ENCODE measurements at regions not wholly inside any gene's neighbourhood (a gene's known extent, or its start where the extent isn't known, plus 50 kb on each side); places are given as distances from the start of the nearest gene placed in this dataset.
"Not testable (repeated sequence)": the region's sequence is repeated elsewhere in the genome, so short reads cannot be mapped to it uniquely, and the experiment has no call there.

DNA sequence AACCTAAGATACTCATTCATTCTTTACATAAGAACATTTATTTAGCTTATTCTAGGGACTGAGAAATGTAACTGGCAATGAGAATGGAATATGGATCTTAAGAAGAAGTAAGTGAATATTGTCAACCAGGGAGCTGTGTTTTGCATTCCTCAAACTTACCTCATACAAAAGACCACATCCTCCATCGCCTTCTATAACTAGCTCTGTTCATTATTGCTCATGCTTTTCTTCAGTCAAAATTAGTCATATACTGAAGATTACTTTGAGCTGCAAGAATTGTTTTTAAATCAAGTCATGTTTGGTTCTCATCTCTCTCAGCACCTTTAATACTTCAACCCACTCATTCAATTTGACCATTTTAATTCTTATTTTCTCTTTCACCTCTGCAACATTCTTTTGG is 140.3 kb upstream of the RASA1 start:
- no peak overlapping the region for H3K27ac Mint-ChIP-seq (ENCODE audit: unreplicated experiment)

DNA sequence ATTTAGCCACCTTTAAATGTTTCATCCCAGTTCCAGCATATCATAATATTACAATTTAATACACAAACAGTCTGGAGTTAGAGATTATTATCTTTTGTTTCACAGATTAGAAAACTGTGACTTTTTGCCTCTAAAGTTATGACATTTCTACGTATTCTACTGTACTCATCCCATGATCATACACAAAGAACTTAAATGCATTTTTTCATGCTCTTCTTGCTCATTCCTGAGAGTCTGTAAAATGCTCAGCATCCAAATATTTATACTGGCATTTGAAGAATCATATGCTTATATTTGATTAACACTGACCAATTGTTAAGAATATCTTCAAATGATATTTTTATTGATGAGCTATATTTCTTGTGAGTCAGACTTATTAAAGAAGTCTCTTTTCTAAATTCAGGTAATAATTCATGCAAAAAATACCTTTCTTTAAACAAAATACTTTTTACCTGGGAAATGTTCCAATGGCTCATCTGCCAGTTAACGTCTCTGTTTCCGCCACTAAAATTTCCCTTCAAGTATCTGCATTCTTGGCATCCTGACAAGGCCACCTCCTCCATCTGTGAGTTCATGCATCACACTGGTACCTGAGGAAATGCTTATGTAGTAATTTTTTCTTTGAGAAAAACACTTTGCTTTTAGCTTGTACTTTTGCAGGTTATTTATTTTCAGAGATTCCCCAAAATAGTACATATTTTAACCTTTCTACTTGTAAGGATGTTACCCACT is 139.6 kb upstream of the RASA1 start:
- TF ChIP-seq, protein P1, sequence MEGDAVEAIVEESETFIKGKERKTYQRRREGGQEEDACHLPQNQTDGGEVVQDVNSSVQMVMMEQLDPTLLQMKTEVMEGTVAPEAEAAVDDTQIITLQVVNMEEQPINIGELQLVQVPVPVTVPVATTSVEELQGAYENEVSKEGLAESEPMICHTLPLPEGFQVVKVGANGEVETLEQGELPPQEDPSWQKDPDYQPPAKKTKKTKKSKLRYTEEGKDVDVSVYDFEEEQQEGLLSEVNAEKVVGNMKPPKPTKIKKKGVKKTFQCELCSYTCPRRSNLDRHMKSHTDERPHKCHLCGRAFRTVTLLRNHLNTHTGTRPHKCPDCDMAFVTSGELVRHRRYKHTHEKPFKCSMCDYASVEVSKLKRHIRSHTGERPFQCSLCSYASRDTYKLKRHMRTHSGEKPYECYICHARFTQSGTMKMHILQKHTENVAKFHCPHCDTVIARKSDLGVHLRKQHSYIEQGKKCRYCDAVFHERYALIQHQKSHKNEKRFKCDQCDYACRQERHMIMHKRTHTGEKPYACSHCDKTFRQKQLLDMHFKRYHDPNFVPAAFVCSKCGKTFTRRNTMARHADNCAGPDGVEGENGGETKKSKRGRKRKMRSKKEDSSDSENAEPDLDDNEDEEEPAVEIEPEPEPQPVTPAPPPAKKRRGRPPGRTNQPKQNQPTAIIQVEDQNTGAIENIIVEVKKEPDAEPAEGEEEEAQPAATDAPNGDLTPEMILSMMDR (conservative IDR thresholded peaks at IDR 0.05): no peak
- no peak overlapping the region for H3K27ac Mint-ChIP-seq (ENCODE audit: unreplicated experiment)
- H3K4me3 Mint-ChIP-seq: no peak overlapping the region
- H3K9me3 Mint-ChIP-seq: no peaks in the 10 kb centered on the region
- H3K4me1 Mint-ChIP-seq: no peaks in the 10 kb centered on the region
- no peaks in the 10 kb centered on the region for H3K27me3 Mint-ChIP-seq (ENCODE audit: low read depth)
- H3K36me3 Mint-ChIP-seq (ENCODE audit: low read depth): no peaks in the 10 kb centered on the region
- no peak for DNase-seq (ENCODE audit: low read depth, low spot score)

More for the DNA sequence above, 140.3 kb upstream of the RASA1 start:
- Mint-ChIP-seq H3K9me3 (no peaks in the 10 kb centered on the region), H3K36me3 (ENCODE audit: low read depth) (no peaks in the 10 kb centered on the region), H3K4me1 (no peaks in the 10 kb centered on the region), H3K4me3 (no peak overlapping the region), H3K27me3 (ENCODE audit: low read depth) (no peaks in the 10 kb centered on the region)
- DNase-seq (ENCODE audit: low read depth, low spot score): no peak
- TF ChIP-seq, protein P1 (conservative IDR thresholded peaks at IDR 0.05): no peak

DNA sequence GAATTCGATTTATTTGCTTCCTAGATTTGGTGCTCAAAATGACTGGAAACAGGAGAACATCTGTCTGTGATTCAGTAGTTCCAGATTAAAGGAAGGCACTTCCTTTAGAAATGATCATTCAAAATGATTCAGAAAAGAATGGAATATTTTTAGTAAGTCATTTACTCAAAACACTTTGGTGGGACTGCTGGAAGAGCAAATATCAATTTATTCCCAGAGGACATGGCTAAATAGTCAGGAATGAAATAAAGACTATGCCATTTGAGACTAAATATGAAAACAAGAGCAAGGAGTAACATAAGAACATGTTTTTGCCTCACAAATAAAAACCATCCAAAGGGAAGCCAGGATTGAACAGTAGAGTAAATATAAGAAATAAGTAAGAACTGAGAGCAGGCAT is 138.6 kb upstream of the RASA1 start:
- Mint-ChIP-seq H3K27ac (ENCODE audit: unreplicated experiment) (no peak overlapping the region), H3K36me3 (ENCODE audit: low read depth) (no peaks in the 10 kb centered on the region), H3K9me3 (no peaks in the 10 kb centered on the region), H3K4me1 (no peaks in the 10 kb centered on the region), H3K4me3 (no peak overlapping the region), H3K27me3 (ENCODE audit: low read depth) (no peaks in the 10 kb centered on the region)
- TF ChIP-seq, protein P1 (conservative IDR thresholded peaks at IDR 0.05): no peak
- DNase-seq (ENCODE audit: low read depth, low spot score): no peak

DNA sequence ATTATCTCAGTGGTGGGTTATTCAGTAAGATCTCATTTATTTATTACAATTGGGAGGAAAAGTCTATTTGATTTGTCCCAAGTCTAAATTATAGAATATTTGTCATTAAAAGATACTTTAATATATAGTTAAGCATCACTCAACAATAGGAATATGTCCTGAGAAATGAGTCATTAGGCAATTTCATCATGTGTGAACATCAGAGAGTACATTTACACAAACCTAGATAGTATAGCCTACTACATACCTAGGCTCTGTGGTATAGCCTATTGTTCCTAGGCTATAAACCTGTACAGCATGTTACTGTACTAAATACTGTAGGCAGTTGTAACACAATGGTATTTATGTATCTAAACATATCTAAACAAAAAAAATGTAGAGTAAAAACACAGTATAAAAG is 135.0 kb upstream of the RASA1 start:
- Mint-ChIP-seq H3K27ac (ENCODE audit: unreplicated experiment) (no peak overlapping the region), H3K4me3 (no peak overlapping the region), H3K36me3 (ENCODE audit: low read depth) (no peaks in the 10 kb centered on the region), H3K4me1 (no peaks in the 10 kb centered on the region), H3K9me3 (peaks cover 6% of the 10 kb centered on the region), H3K27me3 (ENCODE audit: low read depth) (no peaks in the 10 kb centered on the region)
- DNase-seq (ENCODE audit: low read depth, low spot score): no peak
- TF ChIP-seq, protein P1 (conservative IDR thresholded peaks at IDR 0.05): no peak

DNA sequence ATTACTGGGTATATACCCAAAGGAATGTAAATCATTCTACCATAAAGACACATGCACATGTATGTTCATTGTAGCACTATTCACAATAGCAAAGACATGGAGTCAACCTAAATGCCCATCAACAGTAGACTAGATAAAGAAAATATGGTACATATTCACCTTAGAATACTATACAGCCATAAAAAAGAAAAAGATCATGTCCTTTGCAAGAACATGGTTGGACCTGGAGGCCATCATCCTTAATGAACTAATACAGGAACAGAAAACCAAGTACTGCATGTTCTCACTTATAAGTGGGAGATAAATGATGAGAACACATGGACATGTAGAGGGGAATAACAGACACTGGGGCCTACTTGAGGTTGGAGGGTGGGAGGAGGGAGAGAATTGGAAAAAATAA is 133.2 kb upstream of the RASA1 start:
- DNase-seq (ENCODE audit: low read depth, low spot score); H3K4me3 Mint-ChIP-seq; H3K27ac Mint-ChIP-seq (ENCODE audit: unreplicated experiment); H3K36me3 Mint-ChIP-seq (ENCODE audit: low read depth); H3K4me1 Mint-ChIP-seq; H3K9me3 Mint-ChIP-seq; H3K27me3 Mint-ChIP-seq (ENCODE audit: low read depth): not testable (repeated sequence)

DNA sequence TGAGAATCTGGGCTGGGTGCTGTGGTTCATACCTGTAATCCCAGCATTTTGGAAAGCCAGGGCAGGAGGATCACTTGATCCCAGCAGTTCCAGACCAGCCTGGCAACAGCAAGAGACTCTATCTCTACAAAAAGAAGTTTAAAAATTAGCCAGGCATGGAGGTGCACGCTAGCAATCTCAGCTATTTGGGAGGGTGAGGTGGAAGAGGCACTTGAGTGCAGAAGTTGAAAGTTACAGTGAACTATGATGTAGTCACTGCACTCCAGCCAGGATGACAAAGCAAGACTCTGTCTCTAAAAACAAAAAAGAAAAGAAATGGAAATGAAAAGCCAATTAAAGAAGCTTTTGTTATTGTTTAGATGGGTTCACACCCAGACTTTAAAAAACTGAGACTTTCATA is 131.6 kb upstream of the RASA1 start:
- Mint-ChIP-seq H3K27ac (ENCODE audit: unreplicated experiment) (no peak overlapping the region), H3K4me1 (no peaks in the 10 kb centered on the region), H3K9me3 (peaks cover 6% of the 10 kb centered on the region), H3K36me3 (ENCODE audit: low read depth) (no peaks in the 10 kb centered on the region), H3K27me3 (ENCODE audit: low read depth) (no peaks in the 10 kb centered on the region), H3K4me3 (no peak overlapping the region)
- no peak for DNase-seq (ENCODE audit: low read depth, low spot score)
- TF ChIP-seq, protein P1 (conservative IDR thresholded peaks at IDR 0.05): no peak

All from neural crest cell (in vitro differentiated cells).